ENCODE measurements at regions not wholly inside any gene's neighbourhood (a gene's known extent, or its start where the extent isn't known, plus 50 kb on each side); places are given as distances from the start of the nearest gene placed in this dataset.

GRCh38 chr7:54014765-54015164 is 527.4 kb upstream of the VSTM2A start:
- TF ChIP-seq CTCF (conservative IDR thresholded peaks at IDR 0.05; ENCODE audit: low read length) (no peak), EZH2phosphoT487 (IDR thresholded peaks at IDR 0.05; ENCODE audit: borderline replicate concordance) (no peak)
- H3F3A ChIP-seq (ENCODE audit: low read depth): no peaks in the 10 kb centered on the region
- no peaks in the 10 kb centered on the region for H3K79me2 ChIP-seq (ENCODE audit: insufficient read depth, low read length)
- no peaks in the 10 kb centered on the region for H3K27me3 ChIP-seq (ENCODE audit: insufficient read depth, low read length, poor library complexity, severe bottlenecking)
- no peak overlapping the region for H2AFZ ChIP-seq (ENCODE audit: low read length)
- no peaks in the 10 kb centered on the region for H3K4me1 ChIP-seq (ENCODE audit: insufficient read depth, low read length, poor library complexity, severe bottlenecking)
- no peaks in the 10 kb centered on the region for H3K36me3 ChIP-seq (ENCODE audit: insufficient read depth, low read length)
- H3K9ac ChIP-seq (ENCODE audit: low read depth, low read length, poor library complexity, severe bottlenecking): no peak overlapping the region
- H3K9me2 ChIP-seq (replicated peaks; ENCODE audit: low read depth, low read length): no peaks in the 10 kb centered on the region
- H3K9me3 ChIP-seq (ENCODE audit: insufficient read depth, low read depth, low read length): no peaks in the 10 kb centered on the region
- H3K4me3 ChIP-seq (ENCODE audit: low read length, poor library complexity, severe bottlenecking): no peak overlapping the region
- H3K4me2 ChIP-seq (ENCODE audit: low read depth, low read length, poor library complexity, severe bottlenecking): no peak overlapping the region
- no peaks in the 10 kb centered on the region for H4K20me1 ChIP-seq (ENCODE audit: insufficient read depth, low read length, poor library complexity, severe bottlenecking)

GRCh38 chr7:54015251-54015650 is 526.9 kb upstream of the VSTM2A start:
- Histone ChIP-seq H4K20me1 (ENCODE audit: insufficient read depth, low read length, poor library complexity, severe bottlenecking) (no peaks in the 10 kb centered on the region), H3K4me3 (ENCODE audit: low read length, poor library complexity, severe bottlenecking) (no peak overlapping the region), H3K36me3 (ENCODE audit: insufficient read depth, low read length) (no peaks in the 10 kb centered on the region), H3K9me2 (replicated peaks; ENCODE audit: low read depth, low read length) (no peaks in the 10 kb centered on the region), H2AFZ (ENCODE audit: low read length) (no peak overlapping the region), H3K9ac (ENCODE audit: low read depth, low read length, poor library complexity, severe bottlenecking) (no peak overlapping the region), H3K27me3 (ENCODE audit: insufficient read depth, low read length, poor library complexity, severe bottlenecking) (no peaks in the 10 kb centered on the region), H3K4me1 (ENCODE audit: insufficient read depth, low read length, poor library complexity, severe bottlenecking) (no peaks in the 10 kb centered on the region), H3K9me3 (ENCODE audit: insufficient read depth, low read depth, low read length) (no peaks in the 10 kb centered on the region), H3F3A (ENCODE audit: low read depth) (no peaks in the 10 kb centered on the region), H3K79me2 (ENCODE audit: insufficient read depth, low read length) (no peaks in the 10 kb centered on the region), H3K4me2 (ENCODE audit: low read depth, low read length, poor library complexity, severe bottlenecking) (no peak overlapping the region)
- TF ChIP-seq CTCF (conservative IDR thresholded peaks at IDR 0.05; ENCODE audit: low read length) (no peak), EZH2phosphoT487 (IDR thresholded peaks at IDR 0.05; ENCODE audit: borderline replicate concordance) (no peak)

- H3K4me1 ChIP-seq (ENCODE audit: insufficient read depth, low read length, poor library complexity, severe bottlenecking): no peaks in the 10 kb centered on the region
- no peak overlapping the region for H2AFZ ChIP-seq (ENCODE audit: low read length)
- H3K36me3 ChIP-seq (ENCODE audit: insufficient read depth, low read length): no peaks in the 10 kb centered on the region
- no peaks in the 10 kb centered on the region for H4K20me1 ChIP-seq (ENCODE audit: insufficient read depth, low read length, poor library complexity, severe bottlenecking)
- H3K4me2 ChIP-seq (ENCODE audit: low read depth, low read length, poor library complexity, severe bottlenecking): no peak overlapping the region
- H3K9ac ChIP-seq (ENCODE audit: low read depth, low read length, poor library complexity, severe bottlenecking): no peak overlapping the region
- H3K4me3 ChIP-seq (ENCODE audit: low read length, poor library complexity, severe bottlenecking): no peak overlapping the region
- TF ChIP-seq CTCF (conservative IDR thresholded peaks at IDR 0.05; ENCODE audit: low read length) (no peak), EZH2phosphoT487 (IDR thresholded peaks at IDR 0.05; ENCODE audit: borderline replicate concordance) (no peak)
- H3K9me3 ChIP-seq (ENCODE audit: insufficient read depth, low read depth, low read length): no peaks in the 10 kb centered on the region; the same call in 1 of the 2 replicates
- H3K27me3 ChIP-seq (ENCODE audit: insufficient read depth, low read length, poor library complexity, severe bottlenecking): no peaks in the 10 kb centered on the region
- no peaks in the 10 kb centered on the region for H3K9me2 ChIP-seq (replicated peaks; ENCODE audit: low read depth, low read length)
- H3K79me2 ChIP-seq (ENCODE audit: insufficient read depth, low read length): no peaks in the 10 kb centered on the region
- no peaks in the 10 kb centered on the region for H3F3A ChIP-seq (ENCODE audit: low read depth)
Observed at GRCh38 chr7:54037873-54038272, 504.3 kb upstream of the VSTM2A start.

Measured in Loucy (cell line).